ENCODE measurements at regions not wholly inside any gene's neighbourhood (a gene's known extent, or its start where the extent isn't known, plus 50 kb on each side); places are given as distances from the start of the nearest gene placed in this dataset.
"Not testable (repeated sequence)": the region's sequence is repeated elsewhere in the genome, so short reads cannot be mapped to it uniquely, and the experiment has no call there.

DNA sequence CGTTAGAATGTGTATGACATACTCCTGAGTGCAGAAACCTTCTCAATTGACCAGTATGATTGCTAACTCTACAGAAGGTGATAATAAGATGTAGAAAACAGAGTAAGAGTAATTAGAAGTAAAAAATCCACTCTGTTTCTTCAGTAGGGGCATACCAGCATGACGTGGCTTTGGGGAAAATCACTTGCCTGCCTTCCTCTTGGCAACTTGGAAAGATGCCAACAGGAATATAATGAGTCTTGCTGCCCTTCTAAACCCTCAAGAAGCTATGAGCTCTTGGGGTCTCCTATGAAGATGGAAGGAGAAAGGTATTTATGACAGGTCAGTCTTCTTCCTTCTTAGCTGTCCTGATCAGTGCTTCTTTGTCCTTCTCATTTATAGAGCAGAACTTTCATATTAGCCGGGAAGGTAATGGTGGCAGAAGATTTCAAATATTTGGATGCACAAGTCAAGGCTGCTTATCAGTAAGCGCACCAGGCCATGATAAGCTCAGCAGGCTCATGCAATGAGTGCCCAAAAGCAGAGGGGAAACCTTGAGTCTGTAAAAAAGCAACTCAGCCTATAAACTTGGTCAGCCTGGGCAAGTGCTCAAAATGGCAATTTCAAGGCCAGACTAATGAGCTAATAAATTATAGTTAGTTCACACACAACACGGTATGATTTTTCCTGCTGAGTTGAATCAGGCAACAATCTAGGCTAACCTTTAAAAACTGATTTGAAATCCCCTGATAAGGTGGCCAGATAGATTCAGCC lies 69.7 kb upstream of the PPARGC1A start:
- no peak for DNase-seq (ENCODE audit: low spot score)

DNA sequence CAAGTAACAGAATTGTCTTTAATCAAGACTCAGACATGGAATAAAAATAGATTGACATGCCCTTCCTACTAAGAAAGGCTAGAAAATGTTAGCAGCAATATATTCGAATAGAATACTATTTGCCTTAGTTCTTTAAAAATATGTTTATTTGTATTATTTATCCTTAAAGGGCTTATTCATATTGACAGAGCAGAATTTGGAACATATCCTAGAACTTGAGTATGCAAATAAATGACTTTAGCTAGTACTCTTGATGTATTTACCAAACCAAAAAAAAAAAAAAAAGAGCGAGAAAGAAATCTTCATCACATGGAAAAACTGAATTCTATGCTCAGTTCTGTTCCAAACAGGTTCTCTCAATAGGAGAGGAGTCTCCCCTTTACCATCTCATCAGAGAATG lies 68.9 kb upstream of the PPARGC1A start:
- no peak for DNase-seq (ENCODE audit: low spot score)

DNA sequence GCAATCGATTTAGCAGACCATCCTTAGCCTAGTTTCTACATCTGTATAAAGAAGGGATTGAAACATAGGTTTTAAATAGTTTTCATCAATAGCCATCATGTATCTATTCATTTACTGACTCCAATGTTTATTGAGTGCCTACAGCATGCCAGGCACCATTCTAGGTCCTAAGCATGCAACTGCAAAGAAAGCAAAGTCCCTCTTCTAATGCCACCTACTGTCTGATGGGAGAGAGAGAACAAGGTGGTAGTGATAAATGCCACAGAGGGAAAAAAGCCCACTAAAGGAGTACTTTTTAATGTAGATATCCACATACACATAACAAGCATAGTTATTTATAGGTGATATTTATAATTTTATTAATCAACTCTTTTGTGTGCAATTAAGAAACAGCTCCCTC lies 67.6 kb upstream of the PPARGC1A start:
- DNase-seq (ENCODE audit: low spot score) = no peak

DNA sequence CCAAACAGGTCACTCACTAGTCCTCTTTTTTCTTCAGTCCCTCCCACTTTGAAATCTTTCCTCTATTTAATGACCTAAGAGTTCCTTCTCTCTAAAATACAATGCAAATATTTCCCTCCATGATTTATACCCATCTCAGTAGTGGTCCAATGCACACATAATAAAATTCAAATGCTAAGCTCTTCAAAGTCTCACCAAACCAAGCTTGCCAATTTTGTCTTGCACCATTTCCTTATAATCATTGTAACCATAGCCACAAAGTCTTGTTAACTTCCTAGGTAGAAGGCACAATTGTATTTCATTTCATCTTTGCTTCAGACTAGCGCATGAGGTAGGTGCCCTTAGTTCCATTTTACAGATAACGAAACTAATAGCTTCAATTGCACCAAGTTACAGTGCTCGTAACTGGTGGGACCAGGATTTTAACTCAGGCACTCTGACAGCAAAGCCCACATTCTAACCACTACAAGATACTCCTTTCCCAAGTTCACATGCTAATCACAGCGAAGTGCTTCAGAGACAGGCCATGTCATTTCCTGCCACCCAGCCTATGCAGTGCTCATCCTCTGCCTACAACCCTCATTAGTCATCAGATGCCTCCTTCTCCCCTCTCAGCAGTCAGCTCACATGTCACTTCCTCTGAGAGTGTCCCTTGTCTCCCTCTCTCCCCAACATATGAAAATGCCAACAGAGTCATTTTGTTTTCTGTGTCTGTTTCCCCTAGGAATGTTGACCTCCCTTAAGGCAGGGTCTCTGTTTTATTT lies 66.9 kb upstream of the PPARGC1A start:
- no peak for DNase-seq (ENCODE audit: low spot score)

DNA sequence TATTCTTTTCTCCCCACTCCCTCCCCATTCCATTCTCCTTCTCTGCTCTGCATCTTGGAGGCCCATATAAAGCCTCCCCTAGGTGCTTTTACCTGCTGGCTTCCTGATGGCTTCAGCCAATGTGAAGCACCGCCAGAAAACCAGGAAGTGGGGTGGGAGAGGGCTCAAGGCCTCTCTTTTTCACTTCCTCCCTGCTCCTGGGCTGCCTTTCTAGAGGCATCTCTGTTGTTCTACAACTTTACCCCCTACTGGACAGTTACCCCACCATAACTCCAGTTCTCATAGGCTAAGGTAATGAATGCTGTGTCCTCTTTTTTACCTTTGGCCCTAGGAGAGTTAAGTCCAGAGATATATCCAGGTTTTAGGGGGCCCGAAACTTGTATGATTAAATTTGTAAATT lies 62.4 kb upstream of the PPARGC1A start:
- DNase-seq (ENCODE audit: low spot score) = no peak

DNA sequence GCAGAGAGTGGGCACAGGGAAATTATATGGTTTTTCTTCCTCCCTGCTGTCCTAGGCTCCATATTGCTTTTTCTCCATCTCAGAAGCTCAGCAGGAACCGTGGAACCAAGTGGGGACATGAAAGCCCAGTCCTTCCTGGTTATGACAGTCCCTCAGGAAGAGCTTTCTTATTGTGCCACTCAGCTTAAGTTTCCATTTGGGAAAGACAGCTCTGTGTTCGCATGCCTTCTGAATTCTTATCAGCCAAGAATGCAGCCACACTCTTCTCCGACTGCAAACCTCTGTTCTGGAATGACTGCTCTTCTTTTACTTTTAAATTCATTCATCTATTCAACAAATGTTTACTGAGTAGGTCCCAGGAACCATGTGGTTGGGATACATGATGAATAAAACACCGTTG lies 58.0 kb upstream of the PPARGC1A start:
- DNase-seq (ENCODE audit: low spot score) = no peak

DNA sequence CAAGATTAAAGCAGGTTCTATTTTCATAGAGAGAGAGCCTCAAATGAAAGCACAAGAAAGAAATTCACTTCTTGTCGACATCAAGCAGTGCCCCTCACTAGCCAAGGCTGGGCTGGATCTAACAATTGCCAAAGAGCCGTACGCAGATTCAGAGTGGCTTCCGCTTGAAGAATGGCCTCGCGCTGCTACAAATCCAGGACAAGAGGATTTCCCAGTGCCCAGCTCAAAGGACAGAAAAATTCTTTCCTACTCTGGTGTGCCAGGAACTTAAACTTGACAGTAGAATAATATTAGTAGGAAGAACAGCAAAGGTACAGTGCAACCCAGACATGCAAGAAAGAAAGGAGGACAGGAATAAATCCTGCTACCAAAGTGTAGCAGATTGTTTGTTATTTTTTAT lies 56.5 kb upstream of the PPARGC1A start:
- DNase-seq (ENCODE audit: low spot score) = no peak

DNA sequence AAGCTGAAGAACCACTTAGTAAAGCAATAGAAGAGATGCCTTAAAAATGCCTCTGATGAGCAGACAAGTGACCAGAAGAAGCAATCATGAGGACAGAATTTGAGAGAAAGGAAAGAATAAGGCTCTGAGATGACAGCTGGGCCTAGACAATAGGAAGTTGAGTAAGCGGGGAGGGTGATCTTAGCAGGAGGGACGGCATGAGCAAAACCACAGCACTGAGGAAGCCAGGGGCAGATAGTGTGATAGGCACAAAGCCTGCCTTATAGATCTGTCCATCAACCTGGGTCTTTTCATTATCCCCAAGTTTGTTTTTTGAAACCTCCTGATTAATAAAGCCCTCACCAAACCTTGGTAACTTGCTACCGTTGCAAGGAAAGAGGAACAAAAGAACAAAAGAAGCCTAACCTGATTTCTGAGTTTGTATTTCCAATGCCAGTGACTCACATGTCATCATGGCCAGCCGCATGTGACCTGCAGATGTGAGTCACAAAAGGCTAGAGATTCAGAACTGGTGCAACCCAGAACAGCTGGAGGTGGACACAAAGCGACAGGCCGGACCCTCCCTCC lies 55.7 kb upstream of the PPARGC1A start:
- peak; percentile 2 for DNase-seq (ENCODE audit: low spot score)

DNA sequence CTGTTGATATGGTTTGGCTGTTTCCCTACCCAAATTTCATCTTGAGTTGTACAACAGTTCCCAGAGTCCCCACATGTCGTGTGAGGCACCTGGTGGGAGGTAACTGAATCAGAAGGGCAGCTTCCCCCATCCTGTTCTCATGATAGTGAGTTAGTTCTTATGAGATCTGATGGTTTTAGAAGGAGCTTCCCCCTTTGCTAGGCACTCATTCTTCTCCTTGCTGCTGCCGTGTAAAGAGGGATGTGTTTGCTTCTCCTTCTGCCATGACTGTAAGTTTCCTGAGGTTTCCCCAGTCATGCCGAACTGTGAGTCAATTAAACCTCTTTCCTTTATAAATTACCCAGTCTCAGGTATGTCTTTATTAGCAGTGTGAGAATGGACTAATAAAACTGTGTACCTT lies 54.7 kb upstream of the PPARGC1A start:
- DNase-seq (ENCODE audit: low spot score) = not testable (repeated sequence)

DNA sequence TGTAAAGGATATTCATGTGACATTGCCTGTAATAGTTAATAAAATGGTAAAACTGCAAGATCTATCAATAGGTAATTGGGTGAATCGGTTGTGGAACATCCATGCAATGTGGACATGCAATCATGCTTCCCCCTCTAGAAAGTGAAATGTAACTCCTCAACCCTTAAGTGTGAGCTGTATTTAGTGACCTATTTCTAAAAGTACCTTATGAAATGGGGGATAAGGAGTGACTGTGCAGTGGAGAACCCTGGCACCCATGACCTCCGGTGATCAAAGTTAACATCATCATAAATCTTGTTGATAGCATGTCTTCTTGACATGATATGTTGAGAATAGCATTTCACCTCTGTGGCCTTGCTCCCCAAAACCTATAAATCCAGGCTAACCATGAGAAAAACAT lies 53.6 kb upstream of the PPARGC1A start:
- DNase-seq (ENCODE audit: low spot score) = no peak

DNA sequence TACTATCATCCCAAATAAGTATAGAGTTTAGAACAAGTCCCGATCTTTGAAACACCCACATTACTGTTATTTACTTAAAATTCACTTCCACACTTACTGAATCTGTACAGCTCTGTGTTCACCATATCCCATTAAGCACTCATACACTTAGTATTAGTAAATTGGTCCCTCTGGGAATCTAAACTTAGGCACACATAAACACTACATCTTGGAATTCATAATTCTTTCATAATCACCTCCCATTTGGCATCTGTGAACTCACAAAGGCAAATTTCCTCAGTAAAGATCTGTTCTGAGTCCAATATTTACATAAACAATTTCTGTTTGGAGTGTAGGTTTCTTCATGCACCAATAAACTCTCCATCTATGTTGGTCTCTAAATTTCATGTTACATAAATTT lies 52.6 kb upstream of the PPARGC1A start:
- DNase-seq (ENCODE audit: low spot score) = no peak
